HG03575 (cell line): ENCODE measurements at regions not wholly inside any gene's neighbourhood (a gene's known extent, or its start where the extent isn't known, plus 50 kb on each side); places are given as distances from the start of the nearest gene placed in this dataset.

Experiments
- ATAC-seq: cut with Tn5 transposase; IDR thresholded peaks from one replicate; pipeline ENCODE4 v1.9.1; 2021; ENCODE audit not compliant: unreplicated experiment, insufficient number of reproducible peaks, low FRiP score; ENCODE audit errors: extremely low read depth

DNA sequence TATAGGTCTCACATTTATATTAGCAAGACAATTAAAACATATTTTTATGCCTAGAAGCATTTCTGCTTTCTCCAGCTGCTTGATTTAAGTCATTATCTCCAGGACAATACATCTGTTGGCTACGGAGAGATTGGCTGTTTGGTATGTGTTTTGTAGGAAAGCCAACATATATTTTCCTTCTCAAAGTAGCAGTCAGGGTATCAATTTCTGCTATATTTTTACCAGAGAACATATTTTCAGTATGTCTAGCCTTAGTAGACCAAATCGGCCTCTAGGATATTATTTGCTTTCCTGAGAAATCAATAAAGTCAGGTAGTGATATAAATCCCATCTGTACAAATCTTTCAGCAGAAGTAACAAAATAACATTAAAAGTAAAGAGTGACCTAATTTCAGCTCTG lies 150.0 kb upstream of the COL3A1 start:
- no peak for ATAC-seq

DNA sequence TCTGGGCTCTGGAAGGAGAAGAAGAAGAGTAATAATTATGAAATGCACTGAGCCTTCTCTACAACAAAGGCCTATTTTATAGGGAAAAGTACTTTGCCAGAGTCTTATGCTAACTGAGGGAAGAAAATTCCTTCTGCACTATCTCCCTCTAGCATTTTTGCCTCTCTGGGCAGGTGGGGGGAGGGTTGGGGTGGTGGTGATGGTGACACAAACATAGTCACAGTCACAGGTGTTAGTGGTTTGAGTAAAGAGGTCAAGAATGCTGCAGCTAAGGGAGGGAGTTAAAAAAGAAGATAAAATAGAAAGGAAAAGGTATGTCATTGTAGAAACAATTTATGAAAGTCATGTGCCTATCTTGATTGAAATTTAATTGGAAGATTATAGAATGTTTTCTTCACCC lies 140.8 kb upstream of the COL3A1 start:
- no peak for ATAC-seq

- ATAC-seq = no peak
Measured at GRCh38 chr2:188833799-188834198, 140.4 kb upstream of the COL3A1 start.

DNA sequence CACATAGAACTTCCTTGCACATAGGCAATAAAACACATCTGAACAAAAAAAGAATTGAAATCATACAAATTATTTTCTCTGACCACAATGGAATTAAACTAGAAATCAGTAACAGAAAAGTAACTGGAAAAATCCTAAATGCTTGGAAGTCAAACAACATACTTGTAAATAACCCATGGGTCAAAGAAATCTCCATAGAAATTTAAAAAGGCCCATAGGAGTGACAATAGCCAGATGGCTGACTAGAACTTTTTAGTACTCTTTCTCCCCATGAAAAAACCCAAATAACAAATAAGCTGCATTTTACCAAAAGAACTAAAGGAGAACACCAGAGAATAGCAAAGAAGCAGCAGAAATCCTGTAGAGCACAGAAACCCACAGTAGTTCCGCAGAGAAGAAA lies 139.2 kb upstream of the COL3A1 start:
- no peak for ATAC-seq

GRCh38 chr2:188835821-188836220 lies 138.4 kb upstream of the COL3A1 start:
- no peak for ATAC-seq

DNA sequence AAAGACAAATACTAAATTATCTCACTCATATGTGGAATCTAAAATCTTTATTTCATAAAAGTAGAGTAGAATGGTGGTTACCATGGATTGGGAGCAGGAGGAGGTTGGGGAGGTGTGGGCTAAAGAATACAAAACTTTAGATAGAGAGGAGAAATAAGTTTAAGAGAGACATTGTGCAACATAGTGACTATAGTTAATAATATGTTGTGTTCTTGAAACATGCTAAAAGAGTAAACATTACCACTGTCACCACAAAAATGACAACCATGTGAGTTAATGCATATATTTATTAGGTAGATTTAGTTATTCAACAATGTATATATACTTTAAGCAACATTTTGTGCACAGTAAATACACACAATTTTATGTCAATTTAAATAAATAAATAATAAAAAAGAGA lies 128.5 kb upstream of the COL3A1 start:
- ATAC-seq = no peak

GRCh38 chr2:188848887-188849435 lies 125.2 kb upstream of the COL3A1 start:
- no peak for ATAC-seq

DNA sequence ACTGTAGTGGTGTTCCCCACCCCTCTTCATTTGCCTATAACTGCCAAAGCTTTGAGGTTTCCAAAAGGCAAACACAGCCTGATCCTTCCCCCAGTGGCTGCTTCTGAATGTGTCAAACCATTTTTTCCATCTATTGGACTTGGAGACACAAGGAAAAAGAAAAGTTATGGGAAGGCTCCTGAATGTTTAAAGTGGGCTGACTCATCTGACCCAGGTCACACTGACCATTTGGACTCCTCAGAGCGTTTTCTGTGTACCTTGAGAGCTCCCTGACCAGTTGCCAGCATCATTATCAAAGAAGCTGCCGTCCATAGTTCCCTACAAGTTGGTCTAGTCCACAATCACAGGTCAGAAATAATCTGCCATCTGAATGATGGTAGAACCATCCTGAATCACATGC lies 123.4 kb upstream of the COL3A1 start:
- ATAC-seq = no peak

- no peak for ATAC-seq
Measured at GRCh38 chr2:188851311-188851710, 122.9 kb upstream of the COL3A1 start.

- no peak for ATAC-seq
Measured at GRCh38 chr2:188851826-188852225, 122.3 kb upstream of the COL3A1 start.

DNA sequence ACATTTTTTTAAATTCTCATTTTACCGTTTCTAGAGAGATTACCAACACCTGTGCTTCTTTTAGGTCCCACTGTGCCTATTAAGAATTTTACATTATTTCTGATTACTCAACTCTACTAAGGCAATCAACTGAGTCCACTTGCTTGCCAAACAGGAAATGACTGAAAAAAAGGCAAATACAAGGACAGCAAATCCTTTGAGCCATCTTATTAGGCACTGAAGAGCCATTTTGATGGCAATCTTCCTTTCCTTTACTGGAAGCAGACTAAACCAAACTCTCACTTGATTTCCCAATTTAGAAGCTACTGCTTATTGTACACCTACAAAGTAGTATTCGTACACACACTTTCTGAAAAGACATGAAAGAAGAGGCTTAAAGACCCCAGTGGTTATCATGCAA lies 121.4 kb upstream of the COL3A1 start:
- ATAC-seq = no peak

DNA sequence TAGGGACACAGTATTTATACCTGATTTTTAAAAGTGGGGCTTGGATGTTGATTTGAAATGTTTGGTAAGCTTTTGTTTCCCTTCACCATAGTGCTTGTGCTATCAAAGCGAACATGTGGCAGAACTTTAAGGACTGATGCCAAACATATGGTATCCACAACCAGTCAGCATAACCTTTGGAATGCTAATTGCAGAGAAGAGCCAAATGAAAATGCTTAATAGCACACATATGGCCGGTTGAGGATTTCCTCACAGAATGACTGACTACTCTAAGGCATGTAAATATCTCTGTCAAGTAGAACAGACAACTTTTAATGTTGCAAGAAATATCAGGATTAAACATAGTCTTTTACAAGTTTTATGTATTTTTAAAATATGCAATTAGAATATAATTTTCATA lies 120.9 kb upstream of the COL3A1 start:
- ATAC-seq = no peak

GRCh38 chr2:188865681-188866080 lies 108.5 kb upstream of the COL3A1 start:
- ATAC-seq = no peak

DNA sequence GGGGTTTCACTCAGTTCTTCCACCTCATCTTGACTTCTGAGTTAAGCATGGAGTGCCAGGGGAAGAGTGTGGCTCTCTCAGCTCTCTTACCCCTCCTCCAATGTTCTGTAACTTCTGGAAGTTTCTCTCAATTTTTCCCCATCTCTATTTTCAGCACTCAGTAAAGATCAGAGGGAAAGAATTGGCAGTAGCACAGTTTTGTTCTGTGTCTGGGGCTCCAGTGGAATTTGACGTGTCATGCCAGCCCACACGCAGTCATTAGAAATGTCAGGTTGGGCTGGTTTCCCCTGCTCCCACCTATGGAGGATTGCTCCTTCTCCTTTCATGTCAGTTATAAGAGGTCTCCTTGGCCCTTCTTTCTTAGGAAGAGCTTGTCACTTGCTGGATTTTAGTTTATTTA lies 104.6 kb upstream of the COL3A1 start:
- no peak for ATAC-seq

GRCh38 chr2:188870289-188870688 lies 103.9 kb upstream of the COL3A1 start:
- ATAC-seq = no peak

GRCh38 chr2:188875104-188875503 lies 99.1 kb upstream of the COL3A1 start:
- no peak for ATAC-seq

DNA sequence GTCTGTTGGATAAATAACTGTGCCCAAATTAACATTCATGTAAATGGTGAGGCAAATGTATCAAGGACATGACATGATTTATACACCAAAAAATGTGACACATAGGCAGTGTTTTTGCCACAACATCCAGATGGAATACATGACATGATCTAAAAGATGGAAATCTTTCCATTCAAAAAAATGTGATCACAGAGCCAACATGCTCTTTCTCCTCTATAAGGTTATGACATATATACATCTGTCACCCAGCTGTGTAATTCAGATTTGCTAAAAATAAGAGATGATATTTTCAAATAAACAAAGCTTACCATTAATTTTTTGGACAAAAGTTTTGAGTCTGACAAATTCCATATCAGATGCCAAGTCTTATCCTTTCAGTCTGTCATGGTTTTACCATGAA lies 95.5 kb upstream of the COL3A1 start:
- no peak for ATAC-seq

DNA sequence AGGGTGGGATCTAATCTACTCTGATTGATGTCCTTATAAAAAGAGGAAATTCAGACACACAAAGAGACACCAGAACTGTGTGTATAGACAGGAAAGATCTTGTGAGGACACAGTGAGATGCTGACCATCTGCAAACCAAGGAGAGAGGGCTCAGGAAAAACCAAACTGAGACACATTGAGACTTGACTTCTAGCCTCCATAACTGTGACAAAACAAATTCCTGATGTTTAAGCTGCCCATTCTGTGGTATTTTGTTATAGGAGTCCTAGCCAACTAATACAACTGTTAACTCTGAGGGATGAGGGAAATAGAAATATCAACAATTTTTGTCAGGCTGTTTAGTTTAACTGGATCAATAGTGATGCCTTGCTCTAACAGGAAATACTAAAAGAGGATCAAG lies 93.4 kb upstream of the COL3A1 start:
- no peak for ATAC-seq

- no peak for ATAC-seq
Measured at GRCh38 chr2:188881434-188881833, 92.7 kb upstream of the COL3A1 start.

DNA sequence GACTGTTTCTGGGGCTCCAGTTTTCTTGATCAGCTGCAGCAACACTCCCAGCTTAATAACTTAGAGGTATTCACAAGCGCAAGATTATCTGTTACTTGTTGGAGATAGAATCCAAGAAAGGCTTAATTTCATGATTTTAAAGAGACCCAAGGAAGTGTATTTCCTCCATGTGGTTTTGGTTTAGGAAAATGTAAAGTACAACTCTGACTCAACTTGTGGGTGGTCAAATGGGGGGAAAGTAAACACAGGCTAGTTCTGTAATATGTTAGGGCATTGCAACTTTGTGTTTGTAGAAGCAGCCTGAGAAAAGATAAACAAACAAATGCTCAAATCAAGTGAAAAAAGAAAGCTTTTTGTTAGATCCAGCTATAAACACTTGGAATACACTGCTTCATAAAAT lies 90.1 kb upstream of the COL3A1 start:
- ATAC-seq = no peak

GRCh38 chr2:188884517-188884916 lies 89.7 kb upstream of the COL3A1 start:
- no peak for ATAC-seq

- no peak for ATAC-seq
Measured at GRCh38 chr2:188889187-188889586, 85.0 kb upstream of the COL3A1 start.
